Fibroblast of peridontal ligament (primary cell): ENCODE measurements at regions not wholly inside any gene's neighbourhood (a gene's known extent, or its start where the extent isn't known, plus 50 kb on each side); places are given as distances from the start of the nearest gene placed in this dataset.

Experiments
- DNase-seq: peaks from one replicate; pipeline ENCODE4 v3.0.0-alpha.2; 2010; ENCODE audit errors: extremely low read depth

- no peak for DNase-seq
Observed at GRCh38 chr13:29713839-29714238, 118.4 kb upstream of the SLC7A1 start.

GRCh38 chr13:29711776-29712175 lies 116.3 kb upstream of the SLC7A1 start:
- DNase-seq = no peak

DNA sequence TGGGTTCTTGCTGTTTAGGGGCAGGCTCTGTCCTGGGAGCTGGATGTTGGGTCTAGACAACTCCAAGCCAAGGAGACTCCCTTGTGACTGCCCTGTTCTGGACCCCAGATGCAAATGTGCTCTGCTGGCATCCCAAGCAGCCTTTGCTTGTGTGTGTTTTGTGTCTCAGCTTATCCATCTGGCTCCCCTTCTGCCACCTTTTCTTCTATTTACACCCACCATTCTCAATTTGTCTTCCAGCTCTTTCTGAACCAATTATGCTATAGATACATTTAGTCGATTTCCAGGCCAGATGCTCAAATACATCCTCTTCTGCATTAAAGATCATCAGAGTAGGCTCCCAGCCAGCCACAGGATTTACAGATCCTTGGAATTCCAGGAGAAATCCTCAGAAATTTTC lies 115.0 kb upstream of the SLC7A1 start:
- DNase-seq = no peak

DNA sequence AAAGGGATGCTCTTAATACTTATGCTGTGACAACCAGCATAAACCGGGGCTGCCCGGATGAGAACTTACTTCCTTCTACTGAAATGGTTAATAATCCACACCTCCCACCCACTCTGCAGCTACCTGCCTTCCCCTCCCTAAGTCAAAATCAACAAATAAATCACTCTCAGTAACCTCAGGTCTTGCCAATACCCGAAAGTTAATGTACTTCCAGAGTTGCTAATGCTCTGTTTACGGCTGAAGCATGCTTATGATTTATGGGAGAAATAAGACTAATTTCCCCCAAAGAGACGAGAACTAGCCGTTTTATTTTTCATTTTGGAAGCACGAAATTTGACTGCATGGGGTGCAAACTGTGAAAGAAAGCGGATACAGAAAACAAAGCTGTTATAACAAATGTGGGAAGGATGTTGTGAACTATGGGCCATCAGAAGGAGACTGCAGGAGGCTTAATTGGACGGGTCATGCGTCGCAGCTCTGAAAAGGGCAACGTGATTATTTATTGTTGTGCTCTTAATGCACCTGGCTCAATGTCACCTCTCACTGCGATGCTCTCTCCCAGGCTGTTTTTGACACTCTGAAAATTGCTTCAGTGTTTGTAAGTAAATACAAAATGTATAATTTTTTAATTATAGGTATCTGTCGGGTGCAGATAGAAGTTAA lies 114.0 kb upstream of the SLC7A1 start:
- DNase-seq = no peak

DNA sequence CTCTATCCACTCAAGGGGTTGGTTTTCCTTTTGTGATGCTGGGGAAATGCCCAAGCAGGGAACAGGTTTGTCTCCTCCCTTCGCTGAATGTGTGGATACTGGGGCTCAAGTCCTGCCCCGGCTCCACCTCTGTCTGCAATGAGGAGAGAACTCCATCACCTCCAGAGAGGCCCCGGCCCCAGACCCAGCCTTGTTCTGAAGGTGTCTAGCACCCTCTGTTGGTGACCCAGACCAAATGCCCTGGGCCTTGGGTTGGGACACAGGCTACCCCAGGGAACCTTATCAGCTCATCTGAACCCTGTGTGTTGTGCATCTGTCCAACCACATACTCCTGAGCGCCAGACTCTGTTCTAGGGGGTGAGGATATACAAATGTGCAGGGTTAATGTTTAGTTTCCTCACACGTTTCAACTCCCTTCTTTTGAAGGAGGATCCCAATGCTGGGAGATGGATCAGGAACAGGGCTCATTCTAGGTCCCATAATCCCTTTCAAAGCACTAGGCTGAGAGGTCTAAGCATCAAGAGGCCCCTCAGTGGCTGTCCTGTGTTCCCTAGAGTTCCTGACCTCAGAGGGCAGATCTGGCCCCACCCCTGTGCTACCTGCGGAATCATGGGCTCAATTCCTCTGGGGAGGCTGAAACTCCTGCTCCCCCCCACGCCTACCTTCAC lies 112.5 kb upstream of the SLC7A1 start:
- DNase-seq = peak; percentile 46

DNA sequence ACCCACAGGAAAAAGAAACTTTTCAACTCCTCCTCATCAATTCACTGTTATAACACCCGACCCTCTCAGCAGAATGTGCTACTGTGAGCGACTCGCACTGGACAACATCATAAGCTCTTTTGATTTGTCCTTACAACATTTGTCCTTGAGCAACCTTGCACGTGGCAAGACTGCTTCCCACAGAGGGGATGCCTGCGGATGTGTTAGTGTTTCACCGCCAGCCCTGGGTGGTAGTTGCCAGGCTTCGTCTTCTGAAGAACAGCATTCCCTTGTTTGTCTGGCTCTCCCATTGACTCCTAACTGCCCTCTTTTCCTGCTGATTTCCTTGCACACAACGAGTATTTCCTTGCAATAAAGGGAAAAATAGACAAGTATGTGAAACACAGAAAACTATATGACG lies 111.4 kb upstream of the SLC7A1 start:
- DNase-seq = no peak

GRCh38 chr13:29704648-29705047 lies 109.2 kb upstream of the SLC7A1 start:
- peak; percentile 10 for DNase-seq

GRCh38 chr13:29703421-29703820 lies 107.9 kb upstream of the SLC7A1 start:
- DNase-seq = no peak

DNA sequence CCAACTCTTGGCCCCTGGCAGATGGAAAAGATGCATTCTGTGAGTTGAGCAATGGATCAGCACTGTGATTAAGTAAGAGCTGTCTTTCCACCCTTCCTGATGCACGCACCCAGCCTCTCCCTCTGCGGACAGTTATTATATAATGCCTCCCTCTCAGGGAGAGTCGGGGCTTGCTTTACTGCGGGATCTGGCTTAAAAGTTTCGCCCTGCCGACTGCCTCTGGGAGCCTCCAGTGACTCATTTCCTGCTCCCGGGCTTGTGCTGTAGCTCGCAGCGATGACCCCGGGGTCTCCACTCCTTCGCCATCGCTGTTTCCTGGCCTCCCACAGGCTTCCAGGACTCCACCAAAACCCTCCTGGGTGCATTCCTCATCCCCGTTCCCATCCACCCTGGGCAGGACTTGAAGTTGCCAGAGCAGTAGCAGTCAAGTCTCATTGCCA lies 107.4 kb upstream of the SLC7A1 start:
- DNase-seq = peak; percentile 84

GRCh38 chr13:29698106-29698505 lies 102.6 kb upstream of the SLC7A1 start:
- DNase-seq = no peak

DNA sequence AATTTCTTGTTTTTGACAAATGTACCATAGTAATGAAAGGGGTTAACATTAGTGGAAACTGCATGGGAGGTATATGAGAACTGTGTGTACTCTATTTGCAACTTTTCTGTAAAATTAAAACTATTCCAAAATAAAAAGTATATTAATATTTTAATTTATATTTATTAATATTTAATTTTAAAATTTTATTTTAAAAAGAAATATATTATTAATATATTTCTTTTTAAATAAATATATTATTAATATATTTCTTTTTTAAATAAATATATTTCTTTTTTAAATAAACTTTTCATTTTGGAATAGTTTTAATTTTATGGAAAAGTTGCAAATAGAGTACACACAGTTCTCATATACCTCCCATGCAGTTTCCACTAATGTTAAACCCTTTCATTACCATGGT lies 101.1 kb upstream of the SLC7A1 start:
- DNase-seq = no peak

- DNase-seq = no peak
Observed at GRCh38 chr13:29693275-29693945, 97.9 kb upstream of the SLC7A1 start.

DNA sequence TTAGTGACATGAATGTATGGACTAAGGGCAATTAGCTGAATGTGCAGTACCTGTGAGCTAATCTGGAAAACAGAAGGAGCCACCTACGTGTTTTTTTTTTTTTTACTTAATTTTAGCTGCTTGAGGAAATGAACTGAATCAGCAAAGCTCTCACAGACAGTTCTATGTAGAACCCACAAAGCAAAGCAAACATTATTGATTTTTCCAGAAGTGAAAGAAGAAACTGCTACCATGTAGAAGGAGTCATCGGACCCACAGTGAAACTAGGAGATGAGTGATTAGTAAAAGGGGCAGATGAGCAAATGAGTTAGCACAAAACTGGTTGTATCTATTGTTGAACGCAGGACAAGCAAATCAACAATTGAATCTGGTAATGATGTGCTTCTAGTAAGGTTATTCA lies 94.1 kb upstream of the SLC7A1 start:
- no peak for DNase-seq

- DNase-seq = no peak
Observed at GRCh38 chr13:29688193-29688592, 92.7 kb upstream of the SLC7A1 start.

DNA sequence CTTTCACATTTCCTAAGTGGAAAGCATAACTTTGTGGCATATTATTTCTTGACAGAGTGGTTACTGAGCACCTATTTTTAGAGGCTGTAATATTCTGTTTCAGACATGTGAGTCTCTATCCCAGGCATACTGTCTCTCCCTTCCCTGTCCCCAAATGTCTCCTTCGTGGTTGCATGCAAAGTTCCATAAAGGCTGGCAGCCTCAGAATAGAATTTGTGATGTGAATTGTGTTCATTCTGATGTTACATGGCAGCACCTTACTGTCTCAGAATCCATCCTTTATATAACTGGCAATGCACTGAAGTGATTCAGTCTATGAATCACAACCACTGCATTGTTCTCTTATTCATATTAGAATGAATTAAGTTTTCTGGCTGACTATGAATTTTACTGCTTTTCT lies 89.0 kb upstream of the SLC7A1 start:
- peak; percentile 34 for DNase-seq

DNA sequence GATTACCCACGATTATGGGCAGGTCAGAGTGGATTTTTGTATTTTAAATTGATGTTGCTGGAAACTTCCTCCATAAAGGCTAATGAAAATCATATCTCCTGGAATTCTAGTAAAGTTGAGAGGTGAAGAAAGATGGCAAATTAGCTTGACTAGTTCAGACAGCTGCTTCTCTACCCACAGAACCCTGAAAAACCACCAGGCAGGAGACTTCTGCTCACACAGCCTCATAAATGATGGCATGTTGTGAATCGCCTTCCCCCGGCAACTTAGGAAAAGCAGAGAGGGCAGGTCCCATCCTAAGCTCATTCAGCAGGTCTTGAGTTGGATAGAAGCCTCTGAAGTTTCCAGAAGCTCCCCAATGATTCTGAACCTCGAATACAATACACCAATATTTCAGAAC lies 87.6 kb upstream of the SLC7A1 start:
- no peak for DNase-seq

GRCh38 chr13:29681864-29682263 lies 86.4 kb upstream of the SLC7A1 start:
- peak; percentile 17 for DNase-seq

- DNase-seq = no peak
Observed at GRCh38 chr13:29679396-29680053, 84.0 kb upstream of the SLC7A1 start.

DNA sequence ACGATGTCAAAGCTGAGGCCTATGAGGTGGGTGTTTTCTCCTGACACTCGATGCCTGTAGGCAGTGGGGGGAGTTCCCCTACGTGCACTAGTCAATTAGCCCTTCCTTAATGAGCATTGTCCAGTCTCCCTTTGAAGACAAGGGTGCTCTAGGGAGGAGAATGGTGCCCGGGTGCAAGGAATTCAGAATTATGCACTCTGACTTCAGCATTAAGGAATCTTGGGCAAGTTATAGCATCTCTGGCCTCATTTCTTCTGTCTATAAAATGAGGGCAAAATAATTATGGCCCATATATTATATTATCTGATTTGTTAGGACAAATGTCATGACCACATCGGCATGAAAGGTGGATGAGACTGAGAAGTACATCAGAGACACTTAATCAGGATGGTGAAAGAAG lies 82.1 kb upstream of the SLC7A1 start:
- no peak for DNase-seq

DNA sequence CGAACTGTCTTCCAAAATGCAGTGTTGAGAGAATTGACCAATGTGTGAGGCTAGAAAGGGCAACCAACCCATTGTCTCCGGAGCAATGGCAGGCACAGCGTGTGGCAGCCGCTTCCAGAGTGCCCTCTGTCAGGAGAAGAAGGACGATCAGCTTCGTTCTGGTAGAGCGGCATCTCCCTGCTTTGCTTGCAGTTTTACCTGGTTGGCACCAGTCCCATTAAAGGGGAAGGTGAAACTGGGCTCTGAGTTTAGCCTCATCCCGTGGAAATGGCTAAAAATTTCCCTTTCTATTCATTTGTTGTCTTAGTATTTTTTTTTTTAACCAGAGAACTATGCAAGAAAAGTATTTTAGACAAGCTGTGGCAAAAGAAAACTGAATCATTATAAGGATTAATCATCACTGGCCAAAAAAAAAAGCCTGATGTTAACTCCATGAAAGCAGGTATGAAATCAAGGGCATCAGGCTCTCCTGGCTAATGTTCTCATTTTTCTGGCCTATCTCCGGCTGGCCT lies 81.5 kb upstream of the SLC7A1 start:
- DNase-seq = peak; percentile 31

GRCh38 chr13:29676535-29676934 lies 81.0 kb upstream of the SLC7A1 start:
- DNase-seq = peak; percentile 43

DNA sequence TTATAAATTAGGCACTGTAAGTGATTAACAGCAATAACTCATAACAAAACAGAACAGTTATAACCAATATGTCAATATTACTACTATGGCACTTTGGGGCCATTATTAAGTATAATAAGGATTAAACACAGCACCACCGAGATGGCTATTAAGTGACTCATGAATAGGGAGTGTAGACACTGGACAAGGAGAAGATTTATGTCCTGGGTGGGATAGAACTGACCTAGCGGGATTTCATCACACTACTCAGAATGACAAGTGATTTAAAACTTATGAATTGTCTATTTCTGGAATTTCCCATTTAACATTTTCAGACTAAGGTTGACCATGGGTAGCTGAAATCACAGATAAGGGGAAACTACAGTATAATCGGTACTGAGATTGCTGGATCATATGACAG lies 79.0 kb upstream of the SLC7A1 start:
- DNase-seq = no peak
